NAMALWA (cell line): ENCODE measurements at regions not wholly inside any gene's neighbourhood (a gene's known extent, or its start where the extent isn't known, plus 50 kb on each side); places are given as distances from the start of the nearest gene placed in this dataset.

ENCODE experiments used
- DNase-seq: peaks from one replicate; pipeline ENCODE4 v3.0.0-alpha.2; 2015; ENCODE audit warnings: low spot score

DNA sequence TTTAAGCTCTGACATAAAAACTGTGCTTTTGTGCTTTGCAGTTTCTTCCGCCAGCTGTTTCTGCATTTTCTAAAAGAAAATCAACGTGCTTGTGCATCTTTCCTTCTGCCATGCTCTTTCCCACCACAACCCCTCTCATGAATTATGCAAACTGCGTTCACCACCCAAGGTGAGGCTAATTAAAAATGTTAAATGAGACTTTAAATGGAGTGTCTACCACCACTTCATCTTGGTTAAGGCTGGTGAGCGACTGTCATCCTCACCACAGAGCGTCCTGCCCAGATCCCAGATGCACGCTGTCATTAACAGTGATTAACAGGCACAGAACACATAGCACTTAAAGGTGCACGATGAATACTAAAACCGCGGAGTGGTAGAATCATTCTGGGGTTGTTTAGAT lies 250.5 kb upstream of the RAB6C start:
- no peak for DNase-seq

DNA sequence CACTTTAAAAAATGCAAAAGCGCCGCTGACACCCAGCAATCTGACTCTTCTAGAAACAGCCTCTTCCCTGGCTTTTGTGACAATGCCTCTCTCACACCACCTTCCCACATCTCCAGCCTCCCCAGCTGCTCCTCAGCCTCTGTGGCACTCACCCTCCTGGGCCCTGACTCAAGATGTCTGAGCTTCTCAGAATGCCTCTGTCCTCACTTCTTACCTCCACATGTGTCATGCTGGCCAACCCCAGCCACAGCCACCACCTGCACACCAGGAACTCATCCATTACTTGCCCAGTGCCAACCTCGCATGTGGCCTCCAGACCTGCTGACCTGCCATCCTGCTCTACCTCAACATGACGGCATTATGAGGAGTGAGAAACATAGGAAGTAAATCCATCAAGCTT lies 249.8 kb upstream of the RAB6C start:
- no peak for DNase-seq

DNA sequence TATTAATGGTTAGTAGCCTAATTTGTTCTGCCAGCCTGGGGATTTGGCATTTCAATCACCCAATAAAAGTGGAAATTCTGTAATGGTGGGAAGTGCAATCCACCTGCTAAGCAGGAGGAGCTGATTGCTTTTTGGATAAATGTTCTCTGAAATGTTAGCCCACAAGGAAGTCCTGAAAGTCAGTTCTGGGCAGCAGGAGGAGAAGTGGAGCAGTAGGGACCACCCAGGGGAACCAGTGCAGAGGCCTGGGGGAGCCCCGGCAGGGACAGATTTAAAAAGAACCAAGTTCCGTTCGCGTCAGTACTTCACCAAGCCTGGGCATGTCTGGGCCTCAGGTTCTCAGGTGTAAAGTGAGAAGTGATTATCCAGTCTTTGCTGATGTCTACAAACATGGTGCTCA lies 248.5 kb upstream of the RAB6C start:
- DNase-seq = no peak

DNA sequence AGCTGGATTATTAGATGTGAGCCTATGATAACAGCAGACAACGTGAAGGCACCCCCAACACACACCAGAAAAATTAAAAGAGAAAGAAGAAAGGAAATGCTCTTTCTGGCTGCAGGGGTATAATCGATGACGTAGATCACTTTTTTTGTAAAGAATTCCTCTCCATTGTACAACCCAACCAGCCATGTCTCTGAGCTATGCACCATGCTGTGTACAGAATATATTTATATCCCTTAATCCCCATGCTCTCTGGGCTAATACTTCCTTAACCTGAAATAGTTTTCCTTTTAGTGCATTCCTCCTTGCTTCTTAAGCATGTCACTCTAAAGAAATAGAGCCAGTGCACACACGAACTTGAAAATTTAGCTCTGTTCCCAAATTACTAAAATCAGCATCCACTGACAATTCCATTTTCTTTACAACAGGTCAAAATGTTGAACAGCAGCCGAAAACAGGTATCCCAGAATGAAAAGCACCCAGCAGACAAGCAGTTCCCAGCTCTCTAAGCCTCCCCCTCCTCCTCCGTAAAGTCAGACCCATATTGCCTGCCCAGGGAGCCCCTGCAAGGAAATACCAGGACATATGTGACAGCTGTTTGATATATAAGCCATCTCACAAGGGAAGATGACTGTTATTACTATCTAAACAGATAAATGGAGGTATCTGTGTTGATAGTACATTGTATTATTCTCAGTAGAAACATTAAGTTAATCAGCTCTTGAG lies 247.4 kb upstream of the RAB6C start:
- no peak for DNase-seq

DNA sequence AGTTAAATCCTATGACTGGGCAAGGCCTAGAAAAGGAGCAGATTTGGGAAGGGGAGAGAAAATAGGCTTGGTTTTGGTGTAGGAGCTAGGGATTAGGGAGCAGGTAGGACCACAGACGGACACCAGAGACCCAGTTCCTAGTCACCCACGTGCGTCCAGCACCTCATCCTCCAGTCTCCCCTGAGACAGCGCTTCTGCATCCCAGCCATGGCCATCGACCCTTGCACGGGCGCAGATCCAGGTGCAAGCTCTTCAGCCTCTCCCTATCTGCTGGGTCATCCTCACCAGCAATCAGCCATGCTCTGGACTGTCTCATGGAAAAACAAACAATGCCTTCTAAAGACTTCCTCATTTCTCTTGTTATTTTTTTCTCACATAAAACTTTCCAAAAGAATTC lies 246.8 kb upstream of the RAB6C start:
- no peak for DNase-seq

DNA sequence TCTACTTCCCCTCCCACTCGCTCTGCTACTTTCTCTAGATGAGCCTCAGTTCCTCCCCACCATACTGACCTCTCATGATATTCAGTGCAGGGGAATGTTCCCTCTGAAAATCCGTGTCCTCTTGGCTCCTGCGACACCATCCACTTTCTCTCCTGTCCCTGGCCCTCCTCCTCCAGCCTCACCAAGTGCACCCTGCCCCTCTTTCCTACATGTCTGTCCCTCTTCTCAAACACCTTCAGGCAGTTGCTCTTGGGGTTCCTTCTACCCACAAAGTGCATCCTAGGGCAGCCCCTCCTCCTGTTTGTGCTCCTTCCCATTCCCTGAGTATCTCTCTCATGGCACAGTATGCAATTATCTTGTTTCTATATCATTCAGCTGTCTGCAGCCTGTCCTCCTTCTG lies 246.4 kb upstream of the RAB6C start:
- DNase-seq = no peak

DNA sequence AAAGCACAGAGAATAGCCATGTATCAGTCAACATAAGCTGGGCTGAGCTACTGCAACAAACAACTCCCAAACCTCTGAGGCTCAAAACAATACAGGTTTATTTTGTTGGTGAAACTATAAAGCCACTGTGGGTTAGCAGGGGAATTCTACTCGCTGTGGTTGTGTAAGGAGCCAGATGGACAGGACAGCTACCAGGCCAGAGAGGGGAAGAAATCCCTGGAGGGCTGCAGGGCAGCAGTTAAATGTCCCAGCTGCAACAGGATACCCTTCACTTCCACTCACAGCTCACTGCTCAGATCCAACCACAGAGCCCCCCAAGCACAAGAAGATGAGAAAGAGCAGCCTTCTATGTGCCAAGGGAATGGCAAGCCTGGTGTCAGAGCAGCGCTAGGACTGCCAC lies 245.9 kb upstream of the RAB6C start:
- no peak for DNase-seq

DNA sequence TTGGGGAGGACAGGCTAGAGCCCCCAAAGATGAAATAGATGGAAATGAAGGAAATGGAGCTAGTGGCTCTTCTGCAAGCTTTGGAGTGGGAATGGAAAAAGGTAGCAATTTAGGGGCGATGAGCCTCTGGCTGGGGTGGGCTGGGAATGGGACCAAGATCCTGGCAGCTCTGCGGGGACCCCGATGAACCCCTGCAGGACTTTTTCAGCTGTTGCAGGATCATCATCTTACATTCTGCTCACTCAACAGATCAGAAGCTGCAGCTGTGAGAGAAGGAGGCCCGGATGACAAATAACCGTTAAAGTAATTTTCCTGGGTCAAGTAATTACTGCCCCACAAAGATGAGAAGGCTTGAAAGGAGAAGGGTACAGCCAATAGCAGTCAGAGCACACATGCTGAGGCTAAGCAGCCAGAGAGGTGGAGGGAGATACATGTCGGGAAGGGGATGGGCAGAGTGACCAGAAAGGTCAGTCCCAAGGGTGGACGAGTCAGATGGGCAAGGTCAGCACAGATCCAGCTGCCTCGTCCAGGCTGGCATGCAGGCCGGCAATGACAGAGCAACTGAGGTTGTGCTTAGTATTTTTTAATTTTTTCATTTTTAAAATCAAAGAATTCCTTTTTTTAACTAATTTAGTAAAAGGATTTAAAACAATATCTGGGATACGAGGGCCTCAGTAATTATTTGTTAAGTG lies 245.0 kb upstream of the RAB6C start:
- no peak for DNase-seq

DNA sequence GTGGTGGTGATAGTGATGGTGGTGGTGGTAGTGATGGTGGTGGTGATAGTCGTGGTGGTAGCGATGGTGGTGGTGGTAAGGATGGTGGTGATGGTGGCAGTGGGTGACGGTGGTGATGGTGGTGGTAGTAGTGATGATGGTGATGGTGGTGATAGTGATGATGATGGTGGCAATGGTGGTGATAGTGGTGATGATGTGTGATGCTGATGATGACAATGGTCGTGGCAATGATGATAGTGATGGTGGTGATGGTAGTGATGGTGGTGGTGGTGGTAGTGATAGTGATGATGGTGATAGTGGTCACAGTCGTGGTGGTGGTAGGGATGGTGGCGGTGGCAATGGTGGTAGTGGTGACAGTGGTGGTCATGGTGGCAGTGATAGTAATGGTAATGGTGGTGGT lies 243.9 kb upstream of the RAB6C start:
- no peak for DNase-seq

DNA sequence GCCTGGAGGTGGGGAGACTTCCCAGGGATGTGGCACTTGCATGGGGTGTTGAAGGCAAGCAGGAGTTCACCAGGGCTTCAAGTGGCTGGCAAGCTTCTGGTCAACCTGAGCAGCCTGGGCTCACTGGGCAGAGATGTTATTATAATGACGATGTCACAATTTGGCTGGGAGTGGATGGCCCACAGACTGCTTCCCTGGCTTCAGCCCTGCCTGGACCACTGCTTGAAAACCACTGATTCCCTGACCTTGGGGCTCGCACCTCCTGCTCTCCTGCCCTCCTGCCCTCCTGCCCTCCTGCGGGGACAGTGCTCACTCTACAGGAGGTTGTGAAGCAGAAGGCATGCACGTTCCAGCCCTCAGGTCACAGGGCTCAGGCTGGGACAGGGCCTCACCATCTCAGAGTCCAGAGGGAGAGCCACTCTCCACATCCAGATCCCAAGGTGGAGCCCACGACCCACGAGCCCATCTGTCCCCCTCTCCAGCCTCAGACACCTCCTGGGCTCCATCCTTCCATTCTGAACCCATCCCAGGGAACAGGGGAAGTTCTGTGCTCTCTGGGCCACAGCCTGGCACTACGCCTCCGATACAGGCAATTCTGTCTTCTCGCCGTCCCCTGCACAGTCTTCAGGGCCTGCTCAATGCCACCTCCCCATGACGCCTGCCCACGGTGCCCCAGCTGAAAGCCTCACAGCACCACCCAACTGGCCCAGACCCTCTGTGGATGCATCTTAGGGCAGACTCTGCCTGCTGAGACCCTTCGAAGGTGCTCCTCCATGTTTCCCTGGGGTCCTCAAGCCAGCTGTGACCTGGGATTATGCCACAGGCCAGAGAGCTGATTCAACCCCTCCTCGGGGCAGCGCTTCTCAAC lies 241.6 kb upstream of the RAB6C start:
- no peak for DNase-seq

DNA sequence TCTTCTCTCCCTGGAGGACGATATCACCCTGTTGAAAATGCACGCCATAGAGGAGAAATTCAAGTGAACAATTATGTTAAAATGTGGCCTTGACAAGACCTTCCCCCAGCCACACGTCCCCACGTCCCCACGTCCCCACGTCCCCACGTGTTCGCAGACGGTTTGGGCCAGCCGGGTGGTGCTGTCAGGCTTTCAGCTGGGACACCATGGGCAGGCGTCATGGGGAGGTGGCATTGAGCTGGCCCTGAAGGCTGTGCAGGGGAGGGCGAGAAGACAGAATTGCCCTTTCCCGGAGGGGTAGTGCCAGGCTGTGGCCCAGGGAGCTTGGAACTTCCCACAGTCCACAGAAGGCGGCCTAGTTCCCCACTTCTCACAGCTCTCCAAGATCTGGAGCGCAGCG lies 240.7 kb upstream of the RAB6C start:
- DNase-seq = no peak

DNA sequence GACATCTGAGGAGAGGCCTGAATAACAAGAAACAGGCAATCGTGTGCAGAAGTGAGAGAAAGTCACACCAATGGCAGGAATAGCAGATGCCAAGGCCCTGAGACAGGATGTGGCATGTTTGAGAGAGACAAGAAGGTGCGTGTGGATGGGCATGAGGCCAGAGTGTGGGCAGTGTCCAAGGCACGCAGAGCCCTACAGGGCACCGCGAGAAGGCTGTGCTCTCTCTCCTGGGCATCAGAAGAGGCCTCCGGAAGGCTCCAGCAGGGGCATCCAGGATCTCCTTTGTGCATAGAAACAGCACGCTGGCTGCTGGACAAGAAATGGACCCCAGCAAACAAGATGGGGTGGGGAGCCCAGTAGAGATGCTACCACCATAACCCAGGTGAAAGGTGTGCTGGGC lies 239.0 kb upstream of the RAB6C start:
- DNase-seq = no peak

DNA sequence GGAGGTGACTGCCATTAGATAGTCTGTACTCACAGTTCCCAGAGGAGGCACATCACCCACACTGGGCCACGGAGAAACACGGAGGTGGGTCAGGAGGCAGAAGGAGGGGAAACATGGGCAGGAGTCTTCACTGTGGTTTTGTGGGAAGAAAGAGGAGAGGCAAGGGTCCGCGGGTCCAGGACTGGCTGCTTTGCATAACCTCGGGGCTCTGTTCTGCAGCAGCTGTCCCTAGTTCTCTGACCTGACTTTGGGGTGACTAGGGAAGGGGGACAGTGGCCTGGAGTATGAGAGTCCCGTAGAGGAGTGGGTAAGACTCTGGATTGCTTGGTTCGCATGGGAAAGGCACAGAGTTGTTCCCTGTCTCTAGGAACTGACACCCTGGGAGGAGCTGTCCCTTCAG lies 238.3 kb upstream of the RAB6C start:
- no peak for DNase-seq

DNA sequence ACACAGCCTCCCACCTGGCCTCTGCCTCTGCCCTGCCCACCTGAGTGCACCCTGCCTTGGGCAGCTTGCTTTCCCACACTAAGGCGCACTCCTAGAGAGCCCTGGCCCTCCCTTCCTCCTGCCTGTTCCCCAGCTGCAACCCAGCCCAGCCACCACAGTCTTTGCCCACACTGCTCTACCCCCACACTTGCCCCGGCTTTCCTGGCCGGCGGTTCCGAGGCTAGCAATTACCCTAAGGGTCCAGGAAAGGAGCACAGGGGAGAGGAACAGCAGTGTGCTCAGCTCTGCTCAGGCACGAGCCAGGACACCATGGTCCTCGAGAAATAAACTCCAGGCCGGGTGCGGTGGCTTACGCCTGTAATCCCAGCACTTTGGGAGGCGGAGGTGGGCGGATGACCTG lies 237.8 kb upstream of the RAB6C start:
- DNase-seq = no peak

DNA sequence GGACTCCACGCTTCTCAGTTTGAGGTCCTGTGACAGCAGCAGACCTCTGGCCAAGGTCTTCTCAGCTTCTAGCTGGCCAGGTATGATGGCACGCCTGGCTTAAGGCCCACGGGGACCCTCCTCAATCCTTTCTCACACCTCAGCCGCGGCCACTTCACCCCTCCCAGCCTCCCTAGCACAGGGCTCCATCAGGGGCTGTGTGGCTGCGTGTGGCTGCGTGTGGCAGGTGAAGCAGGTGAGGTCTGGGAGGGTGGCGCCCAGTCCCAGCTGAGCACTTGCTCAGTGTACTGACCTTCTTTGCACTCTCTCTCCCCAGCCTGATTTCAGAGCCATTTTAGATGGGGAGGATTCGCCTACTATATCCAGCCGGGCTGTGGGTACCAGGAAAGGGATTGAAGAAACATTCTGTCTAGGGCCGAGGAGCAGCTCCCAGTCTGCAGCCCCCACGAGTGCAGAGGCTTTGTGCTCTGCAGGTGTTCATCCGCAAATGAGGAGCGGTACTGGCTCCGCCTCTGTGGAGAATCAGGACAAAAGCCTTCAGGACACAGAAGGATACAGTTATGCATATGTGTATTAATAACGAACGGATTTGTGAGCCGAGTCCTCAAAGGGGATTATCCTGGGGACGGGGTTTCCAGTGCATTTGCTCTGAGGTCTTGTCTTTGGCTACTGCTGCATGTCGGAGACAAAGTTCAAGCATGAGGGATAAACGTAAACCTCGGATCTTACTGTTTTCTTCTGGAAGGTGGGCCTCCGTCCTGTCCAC lies 236.9 kb upstream of the RAB6C start:
- DNase-seq = no peak

DNA sequence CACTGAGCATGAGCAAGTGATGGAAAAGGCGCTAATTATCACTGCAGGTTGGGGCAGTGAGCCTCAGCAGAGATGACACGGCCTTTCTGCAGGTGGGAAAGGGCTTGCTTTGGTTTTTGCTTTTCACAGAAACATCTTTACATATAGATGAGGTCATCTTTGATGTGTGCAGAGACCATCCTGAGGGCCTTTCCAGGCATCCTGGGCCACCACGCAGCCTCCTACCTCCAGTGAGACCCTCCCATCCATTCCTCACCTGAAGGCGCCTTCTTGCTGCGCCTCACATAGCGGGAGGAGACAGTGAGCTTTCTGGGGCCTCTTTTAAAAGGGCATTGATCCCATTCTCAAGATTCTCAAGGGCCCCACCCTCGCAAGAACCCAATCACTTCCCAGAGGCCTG lies 235.3 kb upstream of the RAB6C start:
- DNase-seq = no peak

DNA sequence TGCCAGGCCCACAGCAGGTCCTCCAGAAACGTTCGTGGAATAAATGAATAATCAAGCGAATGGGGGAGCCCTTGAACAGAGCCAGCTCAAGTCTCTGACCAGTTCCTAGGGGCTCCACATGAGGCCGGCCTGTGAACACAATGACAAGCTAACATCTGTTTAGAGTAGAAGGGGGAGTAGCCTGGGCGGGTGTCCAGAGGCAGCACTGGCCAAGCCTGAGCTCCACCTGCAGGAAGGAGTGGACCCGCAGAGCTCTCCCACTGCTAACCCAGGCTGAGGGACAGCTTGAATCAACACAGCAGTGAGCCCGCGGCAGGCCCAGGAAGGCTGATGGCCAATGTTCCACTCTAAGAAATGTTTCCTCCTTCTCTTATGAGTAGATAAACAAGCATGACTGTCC lies 234.8 kb upstream of the RAB6C start:
- DNase-seq = no peak

DNA sequence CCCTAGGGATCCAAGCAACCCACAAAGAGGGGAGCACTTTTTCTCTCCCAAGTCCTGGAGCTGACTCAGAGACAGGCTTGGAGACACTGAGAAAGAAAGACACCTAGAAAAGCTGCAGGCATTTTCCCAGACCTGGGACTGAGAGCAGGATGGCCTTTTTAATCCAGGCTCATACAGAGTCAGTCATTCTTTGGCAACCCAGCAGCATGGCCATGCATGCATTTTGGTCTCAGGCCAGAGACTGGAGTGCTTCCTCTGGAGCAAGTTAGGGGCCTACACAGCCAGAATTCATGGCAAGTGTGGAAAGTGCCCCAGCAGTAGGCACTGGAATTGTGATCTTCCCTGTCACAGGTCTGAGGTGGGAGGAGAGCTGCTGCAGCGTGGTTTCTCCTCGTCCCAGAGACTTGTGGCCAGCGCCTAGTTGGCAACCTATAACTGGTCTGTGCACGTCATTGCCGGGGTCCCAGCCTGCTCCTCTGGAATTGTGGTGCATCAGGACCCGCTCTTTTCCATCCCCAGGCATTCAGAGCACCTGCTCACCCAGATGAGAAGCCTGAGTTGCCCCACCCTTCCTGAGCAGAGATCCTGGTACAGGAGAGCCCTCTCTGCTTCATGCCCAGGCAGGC lies 231.9 kb upstream of the RAB6C start:
- DNase-seq = no peak

DNA sequence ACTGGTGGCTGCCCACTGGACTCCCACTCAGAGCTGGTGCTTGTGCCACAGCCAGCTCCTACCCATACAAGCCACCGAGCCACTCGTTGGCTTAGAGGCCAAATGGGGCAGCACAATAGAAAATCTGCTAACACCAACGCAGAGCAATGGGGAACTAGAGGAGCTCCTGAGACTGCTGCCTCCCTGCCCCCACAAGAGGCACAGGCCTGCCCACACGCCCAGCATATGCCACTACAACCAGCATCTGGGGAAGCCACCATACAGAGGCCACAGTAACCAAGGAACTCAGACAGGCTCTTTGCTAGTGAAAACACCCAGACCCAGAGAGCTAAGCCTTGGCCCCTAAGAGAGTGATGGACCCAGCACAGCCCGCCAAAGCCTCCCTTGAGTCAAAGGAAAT lies 231.2 kb upstream of the RAB6C start:
- no peak for DNase-seq

DNA sequence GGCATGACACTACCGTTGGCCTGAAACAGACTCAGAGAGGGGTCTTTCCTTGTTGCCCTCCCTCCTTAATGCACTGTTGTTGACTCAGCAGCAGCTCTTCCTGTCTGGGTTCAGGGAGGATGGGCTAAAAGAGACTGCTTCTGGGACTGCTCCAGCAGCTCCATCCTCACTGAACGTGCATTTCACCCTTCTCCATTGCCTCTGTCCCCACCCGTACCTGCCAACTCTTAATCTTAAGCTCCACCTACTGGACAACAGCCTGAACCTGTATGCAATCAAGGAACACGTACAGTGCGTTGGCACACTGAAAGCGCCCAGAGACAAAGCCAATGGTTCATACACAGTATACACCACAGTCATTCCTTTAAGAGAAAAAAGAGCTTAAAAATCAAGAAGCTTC lies 230.8 kb upstream of the RAB6C start:
- DNase-seq = peak; percentile 3

DNA sequence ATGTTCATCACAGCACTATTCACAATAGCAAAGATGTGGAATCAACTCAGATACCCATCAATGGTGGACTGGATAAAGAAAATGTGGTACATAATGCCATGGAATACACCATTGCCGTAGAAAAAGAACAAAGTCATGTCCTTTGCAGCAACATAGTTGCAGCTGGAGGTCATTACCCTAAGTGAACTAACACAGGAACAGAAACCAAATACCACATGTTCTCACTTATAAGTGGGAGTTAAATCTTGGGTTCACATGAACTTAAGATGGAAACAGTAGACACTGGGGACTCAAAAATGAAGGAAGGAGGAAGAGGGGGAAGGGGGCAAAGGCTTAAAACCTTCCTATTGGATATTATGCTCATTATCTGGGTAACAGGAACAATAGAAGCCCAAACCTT lies 228.1 kb upstream of the RAB6C start:
- peak; percentile 6 for DNase-seq

DNA sequence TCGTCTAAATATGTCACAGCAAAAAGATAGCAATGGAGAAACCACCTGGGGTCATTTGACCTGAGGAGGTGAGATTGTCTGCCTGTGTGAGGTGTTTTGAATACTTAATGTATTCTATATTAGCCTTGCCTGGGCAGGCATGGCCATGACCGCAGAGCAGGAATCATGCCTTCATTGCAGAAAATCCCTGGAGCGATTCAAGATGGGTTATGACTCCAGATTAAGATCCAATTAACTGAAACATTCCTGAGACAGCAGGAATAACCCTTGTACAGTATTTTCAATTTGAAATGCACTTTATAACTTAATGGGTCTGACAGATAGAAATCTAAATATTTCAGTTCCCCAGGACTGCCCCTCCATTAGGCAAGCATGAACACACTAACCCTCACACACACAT lies 227.3 kb upstream of the RAB6C start:
- no peak for DNase-seq
